GDM1 (cell line): ENCODE measurements at regions not wholly inside any gene's neighbourhood (a gene's known extent, or its start where the extent isn't known, plus 50 kb on each side); places are given as distances from the start of the nearest gene placed in this dataset.

ENCODE experiments used
- DNase-seq: peaks from one replicate; lab custom pipeline; 2025; lab: John Stamatoyannopoulos, UW

- no peak for DNase-seq
Observed at GRCh38 chr17:71163121-71163812, 957.6 kb upstream of the SOX9 start.

GRCh38 chr17:71163813-71164122 is 957.1 kb upstream of the SOX9 start:
- DNase-seq: no peak

- no peak for DNase-seq
Observed at GRCh38 chr17:71164561-71164960, 956.3 kb upstream of the SOX9 start.

- DNase-seq: no peak
Observed at GRCh38 chr17:71166311-71166710, 954.5 kb upstream of the SOX9 start.

- DNase-seq: no peak
Observed at GRCh38 chr17:71168053-71168741, 952.6 kb upstream of the SOX9 start.

GRCh38 chr17:71170070-71170469 is 950.8 kb upstream of the SOX9 start:
- no peak for DNase-seq

GRCh38 chr17:71171270-71171669 is 949.5 kb upstream of the SOX9 start:
- DNase-seq: no peak

GRCh38 chr17:71173991-71174390 is 946.8 kb upstream of the SOX9 start:
- no peak for DNase-seq

- no peak for DNase-seq
Observed at GRCh38 chr17:71176331-71176730, 944.5 kb upstream of the SOX9 start.

- DNase-seq: no peak
Observed at GRCh38 chr17:71176928-71177443, 943.8 kb upstream of the SOX9 start.

- DNase-seq: no peak
Observed at GRCh38 chr17:71180801-71181385, 939.9 kb upstream of the SOX9 start.

- DNase-seq: no peak
Observed at GRCh38 chr17:71183066-71183660, 937.7 kb upstream of the SOX9 start.

- no peak for DNase-seq
Observed at GRCh38 chr17:71184716-71185115, 936.1 kb upstream of the SOX9 start.

- DNase-seq: no peak
Observed at GRCh38 chr17:71187145-71187878, 933.5 kb upstream of the SOX9 start.

GRCh38 chr17:71188811-71189492 is 931.9 kb upstream of the SOX9 start:
- DNase-seq: no peak

- DNase-seq: no peak
Observed at GRCh38 chr17:71189493-71189831, 931.4 kb upstream of the SOX9 start.

GRCh38 chr17:71192039-71192555 is 928.7 kb upstream of the SOX9 start:
- no peak for DNase-seq

- DNase-seq: no peak
Observed at GRCh38 chr17:71192848-71193247, 928.0 kb upstream of the SOX9 start.

- no peak for DNase-seq
Observed at GRCh38 chr17:71200597-71200996, 920.2 kb upstream of the SOX9 start.

- DNase-seq: no peak
Observed at GRCh38 chr17:71201639-71202038, 919.2 kb upstream of the SOX9 start.

GRCh38 chr17:71202449-71202848 is 918.4 kb upstream of the SOX9 start:
- DNase-seq: no peak

- no peak for DNase-seq
Observed at GRCh38 chr17:71203953-71204352, 916.9 kb upstream of the SOX9 start.
